Esophagus muscularis mucosa (tissue), 4 donors: ENCODE measurements at regions not wholly inside any gene's neighbourhood (a gene's known extent, or its start where the extent isn't known, plus 50 kb on each side); places are given as distances from the start of the nearest gene placed in this dataset.

Experiments
- DNase-seq: peaks from one replicate; pipeline ENCODE4 v3.0.0-alpha.2; 2017; ENCODE audit errors: extremely low spot score
- H3K27ac ChIP-seq, 4 donors: fragments of 200-600 bp; sonication (generic); replicated peaks in 1 of 4; 1 replicate in 3 of 4; 2 replicates in 1 of 4; pipeline ENCODE4 v1.5.1; 2016 to 2019; ENCODE audit warnings: mild to moderate bottlenecking in 1 of 4
- H3K27me3 ChIP-seq, 4 donors: fragments of 200-600 bp; sonication (generic); one replicate each; pipeline versions ENCODE4 v1.5.1 to v1.6.0; 2016 to 2019
- H3K36me3 ChIP-seq, 4 donors: fragments of 200-600 bp; sonication (generic); one replicate each; pipeline ENCODE4 v1.5.1; 2016 to 2019
- H3K4me1 ChIP-seq, 4 donors: fragments of 200-600 bp; sonication (generic); one replicate each; pipeline ENCODE4 v1.5.1; 2016 to 2019
- H3K4me3 ChIP-seq, 4 donors: fragments of 200-600 bp; sonication (generic); 1 replicate in 2 of 4; 2 replicates in 2 of 4; pipeline ENCODE4 v1.5.1; 2016 to 2019; ENCODE audit warnings: mild to moderate bottlenecking in 4 of 4, moderate library complexity in 1 of 4
- H3K9me3 ChIP-seq, 4 donors: fragments of 200-600 bp; sonication (generic); 1 replicate in 3 of 4; 2 replicates in 1 of 4; pipeline ENCODE4 v1.5.1; 2016 to 2019
- CTCF ChIP-seq, 3 experiments: fragments of 200-600 bp in 2 of 3; fragments of 450-650 bp in 1 of 3; sonication (generic) in 2 of 3; IDR thresholded peaks; one replicate each; pipeline ENCODE4 v1.5.1; 2017 to 2019; ENCODE audit warnings: antibody characterized with exemption in 3 of 3, mild to moderate bottlenecking in 2 of 3, moderate library complexity in 1 of 3
- EP300 ChIP-seq: sonication (generic); formaldehyde crosslinking; IDR thresholded peaks from one replicate; pipeline ENCODE4 v1.6.1; 2017; ENCODE audit warnings: antibody characterized with exemption
- POLR2A ChIP-seq: fragments of 450-650 bp; IDR thresholded peaks from one replicate; pipeline ENCODE4 v1.6.1; 2017; ENCODE audit warnings: antibody characterized with exemption, moderate library complexity, mild to moderate bottlenecking, low read depth
- POLR2AphosphoS5 ChIP-seq, 2 donors: sonication (generic); formaldehyde crosslinking; IDR thresholded peaks; one replicate each; pipeline ENCODE4 v1.6.1; 2017; ENCODE audit warnings: antibody characterized with exemption in 2 of 2
- WGBS: methylation state at CpG from one replicate; pipeline ENCODE4 v1.1.5; 2018; 5-methylcytosine and 5-hydroxymethylcytosine counted together
- intact Hi-C: fragments of 100-400 bp; cut with DNase I; formaldehyde crosslinking; loops from one replicate; pipeline ENCODE4 v1.15.1; 2023

- peak overlapping the region in 3 of 4 donors; percentile 10 to 38 (median 38) for H3K27ac ChIP-seq
- H3K9me3 ChIP-seq: no peaks in the 10 kb centered on the region
- peaks cover 27 to 33% (median 28%) of the 10 kb centered on the region in 4 donors for H3K4me1 ChIP-seq
- TF ChIP-seq EP300 (no peak), POLR2A (no peak)
- WGBS: 68% methylated on average over 6 of the region's 6 CpGs
- DNase-seq: no peak
- H3K27me3 ChIP-seq: no peaks in the 10 kb centered on the region
- intact Hi-C loops: no loop called here
- no peak overlapping the region for H3K4me3 ChIP-seq
- no peaks in the 10 kb centered on the region for H3K36me3 ChIP-seq
Measured at GRCh38 chr10:88062385-88062784, 199.0 kb downstream of the PTEN start.

- TF ChIP-seq EP300 (no peak), CTCF (IDR thresholded peaks at IDR 0.05) (no peak), POLR2A (no peak), POLR2AphosphoS5 (IDR thresholded peaks at IDR 0.05) (no peak)
- Histone ChIP-seq H3K9me3 (no peaks in the 10 kb centered on the region), H3K4me1 (peaks cover 27 to 33% (median 28%) of the 10 kb centered on the region in 4 donors), H3K27ac (peak overlapping the region in 3 of 4 donors; percentile 10 to 38 (median 38)), H3K36me3 (no peaks in the 10 kb centered on the region), H3K27me3 (no peaks in the 10 kb centered on the region), H3K4me3 (no peak overlapping the region)
- intact Hi-C loops: no loop called here
- DNase-seq: no peak
- 60% methylated on average over 4 of the region's 4 CpGs for WGBS
Measured at GRCh38 chr10:88062798-88063472, 199.5 kb downstream of the PTEN start.

- H3K27me3 ChIP-seq: no peaks in the 10 kb centered on the region
- intact Hi-C loops: no loop called here
- peaks cover 27 to 33% (median 28%) of the 10 kb centered on the region in 4 donors for H3K4me1 ChIP-seq
- TF ChIP-seq EP300 (no peak), POLR2AphosphoS5 (IDR thresholded peaks at IDR 0.05) (no peak), POLR2A (no peak), CTCF (IDR thresholded peaks at IDR 0.05) (no peak)
- H3K36me3 ChIP-seq: no peaks in the 10 kb centered on the region
- H3K4me3 ChIP-seq: no peak overlapping the region
- no peaks in the 10 kb centered on the region for H3K9me3 ChIP-seq
- 51% methylated on average over 4 of the region's 4 CpGs for WGBS
- DNase-seq: no peak
- peak overlapping the region in 3 of 4 donors; percentile 5 to 38 (median 10) for H3K27ac ChIP-seq
Measured at GRCh38 chr10:88063861-88064557, 200.6 kb downstream of the PTEN start.

- H3K4me1 ChIP-seq: peaks cover 27 to 33% (median 28%) of the 10 kb centered on the region in 4 donors
- H3K4me3 ChIP-seq: no peak overlapping the region
- H3K9me3 ChIP-seq: no peaks in the 10 kb centered on the region
- no peaks in the 10 kb centered on the region for H3K36me3 ChIP-seq
- H3K27ac ChIP-seq: peak overlapping the region in 3 of 4 donors; percentile 3 to 49 (median 32)
- DNase-seq: peak; percentile 93
- intact Hi-C loops: no loop called here
- H3K27me3 ChIP-seq: no peaks in the 10 kb centered on the region
- TF ChIP-seq POLR2A (no peak), POLR2AphosphoS5 (IDR thresholded peaks at IDR 0.05) (peak in 1 of 2 donors; percentile 22)
- 64% methylated on average over 5 of the region's 5 CpGs for WGBS
Measured at GRCh38 chr10:88064608-88065382, 201.4 kb downstream of the PTEN start.

- H3K36me3 ChIP-seq: no peaks in the 10 kb centered on the region
- no peak for TF ChIP-seq POLR2AphosphoS5 (IDR thresholded peaks at IDR 0.05)
- no peak for TF ChIP-seq CTCF (IDR thresholded peaks at IDR 0.05)
- TF ChIP-seq POLR2A: no peak
- no peak for TF ChIP-seq EP300
- DNase-seq: no peak
- no peaks in the 10 kb centered on the region for H3K9me3 ChIP-seq
- H3K4me3 ChIP-seq: no peak overlapping the region
- H3K27ac ChIP-seq: peak overlapping the region; percentile 1 to 49 (median 18)
- 83% methylated on average over 5 of the region's 5 CpGs for WGBS
- intact Hi-C loops: no loop called here
- H3K4me1 ChIP-seq: peaks cover 27 to 33% (median 28%) of the 10 kb centered on the region in 4 donors
- H3K27me3 ChIP-seq: no peaks in the 10 kb centered on the region
Measured at GRCh38 chr10:88065383-88066049, 202.1 kb downstream of the PTEN start.
